Esophagus (tissue), 2 donors: ENCODE measurements at regions not wholly inside any gene's neighbourhood (a gene's known extent, or its start where the extent isn't known, plus 50 kb on each side); places are given as distances from the start of the nearest gene placed in this dataset.

Experiments used
- H3K27ac ChIP-seq, 2 donors: one replicate each; pipeline ENCODE4 v1.5.1; 2013; ENCODE audit warnings: low read depth in 2 of 2, mild to moderate bottlenecking in 2 of 2, inconsistent platforms in 1 of 2, low read length in 1 of 2, moderate library complexity in 1 of 2
- H3K27me3 ChIP-seq, 2 donors: one replicate each; pipeline ENCODE4 v1.6.1; 2013; ENCODE audit warnings: low read length in 2 of 2, control low read depth in 1 of 2, mild to moderate bottlenecking in 1 of 2; ENCODE audit not compliant: insufficient read depth in 2 of 2, control insufficient read depth in 1 of 2
- H3K36me3 ChIP-seq, 2 donors: one replicate each; pipeline ENCODE4 v1.6.1; 2013; ENCODE audit warnings: low read length in 1 of 2; ENCODE audit not compliant: control insufficient read depth in 2 of 2, insufficient read depth in 2 of 2
- H3K4me1 ChIP-seq, 2 donors: one replicate each; pipeline ENCODE4 v1.6.1; 2013; ENCODE audit warnings: low read length in 1 of 2; ENCODE audit not compliant: control insufficient read depth in 2 of 2, insufficient read depth in 2 of 2
- H3K4me3 ChIP-seq, 2 donors: one replicate each; pipeline ENCODE4 v1.5.1; 2013; ENCODE audit warnings: low read length in 2 of 2, mild to moderate bottlenecking in 2 of 2, low read depth in 1 of 2, moderate library complexity in 1 of 2
- H3K9me3 ChIP-seq, 2 donors: one replicate each; pipeline ENCODE4 v1.6.1; 2013; ENCODE audit warnings: mild to moderate bottlenecking in 2 of 2, low read depth in 1 of 2, low read length in 1 of 2, moderate library complexity in 1 of 2; ENCODE audit not compliant: control insufficient read depth in 2 of 2, insufficient read depth in 1 of 2
- WGBS, 2 donors: extraction: QIAGEN DNeasy Blood & Tissue Kit; methylation state at CpG; one replicate each; pipeline ENCODE4 v1.1.7; 2013; 5-methylcytosine and 5-hydroxymethylcytosine counted together
- donor health status: healthy with polysubstance abuse.
- donor health status: Bipolar disorder and iron deficiency.

GRCh38 chrX:39528161-39528916 is 569.4 kb downstream of the BCOR start:
- WGBS, 2 donors, result 71 to 89% methylated on average over 9 of the region's 9 CpGs
- Histone ChIP-seq H3K27me3 (no peaks in the 10 kb centered on the region), H3K36me3 (no peaks in the 10 kb centered on the region), H3K4me1 (no peaks in the 10 kb centered on the region), H3K27ac (no peak overlapping the region), H3K9me3 (no peaks in the 10 kb centered on the region), H3K4me3 (no peak overlapping the region)

- H3K4me1 ChIP-seq, result no peaks in the 10 kb centered on the region
- no peak overlapping the region for H3K4me3 ChIP-seq
- H3K27ac ChIP-seq, result no peak overlapping the region
- peaks cover 0 to 3% of the 10 kb centered on the region in 2 donors for H3K27me3 ChIP-seq
- H3K36me3 ChIP-seq, result no peaks in the 10 kb centered on the region
- WGBS, 2 donors, result 85 to 93% methylated on average over 4 of the region's 4 CpGs
- no peaks in the 10 kb centered on the region for H3K9me3 ChIP-seq
Measured at GRCh38 chrX:39532761-39533160, 565.0 kb downstream of the BCOR start.

GRCh38 chrX:39534949-39535348 is 562.8 kb downstream of the BCOR start:
- Histone ChIP-seq H3K27me3 (peaks cover 0 to 3% of the 10 kb centered on the region in 2 donors), H3K36me3 (no peaks in the 10 kb centered on the region), H3K4me3 (no peak overlapping the region), H3K27ac (no peak overlapping the region), H3K4me1 (no peaks in the 10 kb centered on the region), H3K9me3 (no peaks in the 10 kb centered on the region)
- 77 to 90% methylated on average over 7 of the region's 7 CpGs for WGBS, 2 donors

GRCh38 chrX:39536211-39536610 is 561.5 kb downstream of the BCOR start:
- 73 to 78% methylated on average over 12 of the region's 12 CpGs for WGBS, 2 donors
- H3K36me3 ChIP-seq, result no peaks in the 10 kb centered on the region
- no peaks in the 10 kb centered on the region for H3K9me3 ChIP-seq
- H3K27ac ChIP-seq, result no peak overlapping the region
- no peak overlapping the region for H3K4me3 ChIP-seq
- no peaks in the 10 kb centered on the region for H3K4me1 ChIP-seq
- peaks cover 0 to 3% of the 10 kb centered on the region in 2 donors for H3K27me3 ChIP-seq

DNA sequence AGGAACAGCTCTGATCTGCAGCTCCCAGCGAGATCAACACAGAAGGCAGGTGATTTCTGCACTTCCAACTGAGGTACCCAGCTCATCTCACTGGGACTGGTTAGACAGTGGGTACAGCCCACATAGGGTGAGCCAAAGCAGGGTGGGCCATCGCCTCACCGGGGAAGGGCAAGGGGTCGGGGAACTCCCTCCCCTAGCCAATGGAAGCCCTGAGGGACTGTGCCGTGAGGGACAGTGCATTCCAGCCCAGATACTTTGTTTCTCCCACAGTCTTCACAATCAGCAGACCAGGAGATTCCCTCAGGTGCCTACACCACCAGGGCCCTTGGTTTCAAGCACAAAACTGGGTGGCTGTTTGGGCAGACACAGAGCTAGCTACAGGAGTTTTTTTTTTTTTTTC is 555.9 kb downstream of the BCOR start:
- Histone ChIP-seq H3K36me3 (no peaks in the 10 kb centered on the region), H3K4me1 (no peaks in the 10 kb centered on the region), H3K27ac (no peak overlapping the region), H3K27me3 (no peaks in the 10 kb centered on the region), H3K9me3 (peaks cover 0 to 2% of the 10 kb centered on the region in 2 donors), H3K4me3 (no peak overlapping the region)
- 76 to 91% methylated on average over 5 of the region's 5 CpGs for WGBS, 2 donors

DNA sequence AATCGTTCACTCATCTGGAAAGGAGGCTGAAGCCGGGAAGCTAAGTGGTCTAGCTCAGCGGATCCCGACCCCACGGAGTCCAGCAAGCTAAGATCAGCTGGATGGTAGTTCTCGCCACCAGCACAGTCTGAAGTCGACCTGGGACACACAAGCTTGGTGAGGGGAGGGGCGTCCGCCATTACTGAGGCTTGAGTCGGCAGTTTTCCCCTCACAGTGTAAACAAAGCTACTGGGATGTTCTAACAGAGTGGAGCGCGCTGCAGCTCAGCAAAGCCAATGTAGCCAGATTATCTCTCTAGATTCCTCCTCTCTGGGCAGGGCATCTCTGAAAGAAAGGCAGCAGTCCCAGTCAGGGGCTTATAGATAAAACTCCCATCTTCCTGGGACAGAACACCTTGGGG is 555.4 kb downstream of the BCOR start:
- Histone ChIP-seq H3K27ac (no peak overlapping the region), H3K4me3 (no peak overlapping the region), H3K27me3 (no peaks in the 10 kb centered on the region), H3K4me1 (no peaks in the 10 kb centered on the region), H3K36me3 (no peaks in the 10 kb centered on the region), H3K9me3 (peaks cover 0 to 2% of the 10 kb centered on the region in 2 donors)
- WGBS, 2 donors, result 80 to 84% methylated on average over 12 of the region's 12 CpGs

- H3K27me3 ChIP-seq, result no peaks in the 10 kb centered on the region
- H3K36me3 ChIP-seq, result no peaks in the 10 kb centered on the region
- WGBS, 2 donors, result 56 to 67% methylated on average over 11 of the region's 11 CpGs
- H3K4me3 ChIP-seq, result no peak overlapping the region
- no peaks in the 10 kb centered on the region for H3K9me3 ChIP-seq
- H3K27ac ChIP-seq, result no peak overlapping the region
- no peaks in the 10 kb centered on the region for H3K4me1 ChIP-seq
Measured at GRCh38 chrX:39550795-39551361, 546.9 kb downstream of the BCOR start.

GRCh38 chrX:39551762-39552161 is 546.0 kb downstream of the BCOR start:
- 33 to 40% methylated on average over 2 of the region's 2 CpGs for WGBS, 2 donors
- no peaks in the 10 kb centered on the region for H3K36me3 ChIP-seq

GRCh38 chrX:39555431-39555830 is 542.3 kb downstream of the BCOR start:
- Histone ChIP-seq H3K27me3 (peaks cover 0 to 6% of the 10 kb centered on the region in 2 donors), H3K4me1 (no peaks in the 10 kb centered on the region), H3K9me3 (no peaks in the 10 kb centered on the region), H3K27ac (no peak overlapping the region), H3K4me3 (no peak overlapping the region), H3K36me3 (no peaks in the 10 kb centered on the region)
- 97 to 99% methylated on average over 4 of the region's 4 CpGs for WGBS, 2 donors

More at GRCh38 chrX:39551762-39552161, 546.0 kb downstream of the BCOR start:
- H3K27me3 ChIP-seq, result no peaks in the 10 kb centered on the region
- H3K9me3 ChIP-seq, result no peaks in the 10 kb centered on the region
- no peaks in the 10 kb centered on the region for H3K4me1 ChIP-seq
- H3K4me3 ChIP-seq, result no peak overlapping the region
- H3K27ac ChIP-seq, result no peak overlapping the region

GRCh38 chrX:39556056-39556455 is 541.7 kb downstream of the BCOR start:
- Histone ChIP-seq H3K4me1 (no peaks in the 10 kb centered on the region), H3K36me3 (no peaks in the 10 kb centered on the region), H3K9me3 (no peaks in the 10 kb centered on the region), H3K27me3 (peaks cover 0 to 6% of the 10 kb centered on the region in 2 donors), H3K4me3 (no peak overlapping the region), H3K27ac (no peak overlapping the region)
- WGBS, 2 donors, result 83 to 85% methylated on average over 3 of the region's 3 CpGs
